ENCODE measurements at regions not wholly inside any gene's neighbourhood (a gene's known extent, or its start where the extent isn't known, plus 50 kb on each side); places are given as distances from the start of the nearest gene placed in this dataset.

DNA sequence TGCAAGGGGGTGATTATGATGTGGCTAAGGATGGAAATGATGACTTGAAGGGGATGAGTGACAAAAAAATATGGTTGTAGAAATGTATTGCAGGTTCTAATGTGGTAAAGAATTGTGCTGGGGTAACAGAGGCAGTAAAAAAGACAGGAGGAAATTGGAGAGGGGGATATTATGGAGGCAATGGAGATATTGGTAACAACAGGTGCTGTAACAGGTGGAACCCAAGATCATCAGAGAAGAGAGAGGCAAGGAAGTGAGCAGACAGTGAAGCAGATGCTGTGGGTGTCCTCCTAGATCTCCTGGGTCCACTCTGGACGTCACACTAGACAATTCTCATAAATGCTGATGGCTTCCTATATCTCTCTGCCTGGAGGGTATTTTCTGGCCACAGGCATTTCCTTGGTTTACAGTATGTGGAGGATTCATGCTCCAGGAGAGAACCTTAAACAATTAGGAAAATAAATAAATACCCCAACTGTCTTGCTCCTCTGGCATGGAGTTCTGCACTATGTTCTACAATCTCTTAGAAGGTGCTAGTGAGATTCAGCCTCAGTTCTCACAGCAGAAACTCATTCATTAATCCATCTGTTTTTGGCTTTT is 620.3 kb upstream of the PLXNA2 start:
- ATAC-seq = no peak

DNA sequence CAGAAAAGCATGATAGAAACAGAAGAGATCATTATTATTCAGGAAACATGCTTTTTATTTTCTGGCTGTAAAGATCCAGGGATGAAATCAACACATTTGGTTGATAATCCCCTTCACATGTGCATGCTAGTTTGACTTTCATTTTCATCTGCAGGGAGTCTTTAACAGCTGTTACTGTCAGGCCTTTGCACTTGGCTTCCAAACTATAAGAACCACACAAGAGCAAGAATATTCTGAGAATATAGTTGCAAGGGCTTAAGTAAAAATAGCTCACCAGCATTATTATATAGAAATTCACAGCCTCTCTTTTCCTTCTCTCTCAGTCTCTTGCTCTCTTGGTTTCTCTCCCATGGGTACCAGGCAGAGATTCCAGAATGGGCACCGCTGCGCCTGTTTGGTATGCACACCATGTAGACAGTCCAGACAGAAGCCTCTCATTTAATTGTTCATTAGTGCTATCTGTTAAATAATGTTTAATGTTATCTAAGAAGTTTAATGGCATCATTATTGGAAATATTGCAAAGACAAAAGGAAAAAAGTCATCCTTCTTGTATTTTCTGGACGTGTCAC is 622.3 kb upstream of the PLXNA2 start:
- ATAC-seq = no peak

DNA sequence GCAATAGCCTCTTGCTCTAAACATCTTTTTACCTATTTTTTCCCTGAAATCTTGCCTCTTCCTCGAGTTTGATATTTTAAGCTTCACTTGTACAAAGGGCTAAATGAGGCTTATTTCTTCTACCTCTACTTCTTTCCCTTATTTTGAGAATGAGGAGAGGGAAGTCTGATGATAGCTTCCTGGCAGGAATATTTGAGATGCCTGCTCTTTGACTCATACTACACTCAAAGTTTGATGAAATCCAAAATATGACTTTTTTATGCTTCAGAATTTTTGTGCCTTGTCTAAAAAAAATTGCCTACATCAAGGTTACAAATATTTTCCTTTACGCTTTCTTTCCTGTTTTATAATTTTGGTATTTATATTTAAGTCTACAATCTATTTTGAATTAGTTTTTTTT is 624.4 kb upstream of the PLXNA2 start:
- ATAC-seq = no peak

DNA sequence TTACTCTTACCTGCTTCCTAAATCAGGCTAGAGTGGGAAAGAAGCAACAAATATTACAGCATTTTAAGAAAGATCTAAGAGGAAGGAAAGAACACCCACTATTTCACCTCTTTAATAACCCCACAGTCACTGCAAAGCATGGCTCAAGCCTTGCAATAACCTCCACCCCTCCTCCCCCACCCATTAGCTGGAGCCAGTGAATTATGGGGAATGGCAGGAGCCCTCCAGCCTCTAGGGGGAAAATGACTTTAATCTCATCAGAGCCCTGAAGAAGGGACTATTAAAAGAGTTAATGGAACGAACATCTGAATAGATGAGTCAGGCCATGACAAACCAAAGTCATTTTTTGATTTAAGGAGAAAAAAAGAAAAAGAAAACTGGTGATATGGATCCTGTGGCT is 630.7 kb upstream of the PLXNA2 start:
- no peak for ATAC-seq

DNA sequence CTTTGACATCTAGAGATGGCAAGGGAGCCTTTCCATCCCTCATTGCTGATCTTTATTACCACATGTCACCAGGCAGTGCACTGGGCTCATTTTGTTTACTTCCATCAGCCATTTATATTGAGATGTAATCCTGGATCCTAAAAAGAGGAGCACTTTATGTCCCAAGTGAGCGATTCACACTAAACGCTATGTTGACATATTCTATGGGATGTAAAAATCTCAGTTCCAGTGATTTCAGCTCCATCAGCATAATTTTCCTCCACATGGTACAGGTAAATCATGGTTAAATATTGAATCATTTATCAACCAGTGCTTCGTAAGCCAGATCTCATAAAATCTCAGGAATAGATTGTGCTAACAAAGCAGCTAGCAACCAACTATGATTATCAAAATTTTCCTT is 634.8 kb upstream of the PLXNA2 start:
- no peak for ATAC-seq

DNA sequence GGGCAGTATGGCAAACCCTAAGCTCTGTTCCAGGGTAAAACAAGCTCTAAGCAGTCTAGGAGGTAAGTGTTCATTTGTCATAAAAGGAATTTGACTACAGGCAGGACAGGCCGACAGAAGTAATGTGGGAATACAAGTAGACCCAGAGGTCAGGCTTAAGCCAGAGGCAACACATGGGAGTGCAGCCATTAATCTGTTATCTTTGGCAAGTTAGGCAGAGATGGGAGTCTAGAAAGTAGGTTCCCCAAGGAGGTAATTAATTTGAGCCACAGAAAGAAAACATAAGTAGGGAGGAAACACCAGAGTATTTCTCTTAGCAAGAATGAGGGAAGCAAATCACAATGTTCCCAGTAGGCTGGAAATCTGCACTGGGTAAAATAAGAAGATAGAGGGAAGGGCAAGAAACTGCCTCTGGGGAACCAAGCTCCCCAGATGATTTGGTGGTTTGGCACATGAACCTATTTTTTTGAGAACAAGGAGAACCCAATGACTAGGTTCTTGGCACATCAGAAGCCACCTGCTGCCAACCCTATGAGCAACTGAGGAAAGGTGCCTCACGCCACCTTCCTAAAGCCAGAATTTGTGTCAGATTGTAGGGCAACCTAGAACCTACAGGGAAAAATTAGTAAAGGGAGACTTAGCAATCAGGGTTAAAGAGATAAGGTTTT is 636.4 kb upstream of the PLXNA2 start:
- ATAC-seq = no peak

DNA sequence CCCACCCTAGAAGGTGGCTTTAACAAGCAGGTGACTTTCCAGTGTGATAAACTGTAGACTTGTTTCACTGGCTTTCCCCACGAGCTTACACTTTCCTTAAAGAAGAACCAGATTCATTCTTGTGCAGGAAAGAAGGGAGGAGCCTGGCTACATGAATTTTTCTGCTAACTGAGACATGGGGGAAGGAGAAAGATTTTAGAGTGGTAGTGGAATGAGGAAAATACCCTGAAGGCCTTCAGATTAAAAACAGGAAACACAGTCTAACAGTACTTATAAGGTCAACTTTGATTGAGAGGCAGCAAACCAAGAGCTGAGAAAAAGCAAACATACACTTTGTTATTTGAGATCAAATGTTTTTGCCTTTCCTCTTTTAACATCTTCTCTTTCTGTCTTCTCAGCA is 640.9 kb upstream of the PLXNA2 start:
- ATAC-seq = no peak

DNA sequence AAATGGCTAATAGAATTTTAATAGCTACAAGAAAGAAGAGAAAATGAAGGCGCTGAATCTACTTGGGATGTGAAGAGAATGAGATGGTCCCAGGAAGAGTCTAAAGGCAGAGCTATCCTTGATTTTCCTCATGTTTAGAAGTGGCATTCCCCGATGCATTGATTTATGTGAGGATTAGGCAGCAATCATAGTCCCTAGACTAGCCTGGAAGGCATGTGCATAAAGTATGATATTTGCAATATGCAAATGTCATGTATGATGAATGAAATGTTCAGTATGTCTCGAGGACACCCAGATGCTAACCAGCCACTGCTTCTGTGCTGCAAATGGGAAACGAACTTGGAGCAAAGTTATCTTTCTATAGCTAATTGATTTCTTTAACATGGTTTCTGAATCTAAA is 641.5 kb upstream of the PLXNA2 start:
- no peak for ATAC-seq

DNA sequence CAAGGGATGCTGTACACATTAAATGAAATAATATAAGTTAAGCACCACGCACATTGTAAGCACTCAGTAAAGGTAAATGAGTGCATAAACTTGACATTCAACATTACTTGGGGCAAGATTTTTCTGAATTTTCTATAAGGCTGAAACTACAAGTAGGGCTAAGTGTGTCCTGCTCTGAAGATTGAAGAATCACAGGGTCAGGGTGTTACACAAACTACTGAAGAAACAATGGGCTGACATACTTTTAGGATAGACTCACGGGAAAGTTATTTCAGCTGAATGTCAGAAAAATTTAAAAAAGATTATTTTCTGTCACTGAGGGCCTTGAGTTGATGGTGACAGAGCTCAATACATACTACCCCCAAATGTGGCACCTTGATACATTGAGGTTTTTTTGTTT is 644.2 kb upstream of the PLXNA2 start:
- ATAC-seq = no peak

DNA sequence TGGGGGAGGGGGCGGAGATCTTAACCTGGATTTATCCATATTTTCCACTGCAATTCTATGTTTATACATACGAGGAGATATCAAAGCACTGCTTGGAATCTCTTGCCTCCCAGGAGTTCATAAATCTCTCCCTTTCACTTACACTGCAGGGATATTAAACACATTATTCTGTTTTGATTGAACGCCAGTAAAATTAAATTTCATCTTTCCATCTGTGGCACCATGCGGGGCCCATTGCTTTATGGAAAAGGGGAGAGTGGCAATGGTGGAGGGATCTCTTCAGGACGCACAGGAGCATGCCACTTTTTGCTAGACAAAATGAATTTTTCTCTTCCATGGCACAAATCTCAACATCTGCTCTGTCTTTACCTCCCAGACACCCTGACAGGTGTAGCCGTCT is 648.0 kb upstream of the PLXNA2 start:
- ATAC-seq = no peak

DNA sequence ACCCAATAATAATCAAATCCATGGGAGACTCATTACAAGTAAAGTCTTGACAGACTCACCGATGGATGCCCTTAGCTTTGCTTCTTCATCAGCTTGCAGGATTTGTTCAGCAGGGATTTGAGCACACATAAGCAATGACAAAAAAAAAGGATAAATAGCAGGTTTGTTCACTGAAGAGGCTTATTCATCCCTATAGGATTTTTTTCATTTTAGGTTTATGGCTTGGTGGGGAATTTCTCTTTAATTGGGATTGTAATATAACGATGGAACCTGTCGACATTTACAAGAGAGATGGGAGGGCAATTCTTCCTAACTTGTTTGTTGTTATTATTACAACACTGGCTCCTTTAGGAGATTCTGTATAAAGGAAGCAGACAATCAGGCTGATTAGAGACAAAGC is 649.1 kb upstream of the PLXNA2 start:
- ATAC-seq = no peak

DNA sequence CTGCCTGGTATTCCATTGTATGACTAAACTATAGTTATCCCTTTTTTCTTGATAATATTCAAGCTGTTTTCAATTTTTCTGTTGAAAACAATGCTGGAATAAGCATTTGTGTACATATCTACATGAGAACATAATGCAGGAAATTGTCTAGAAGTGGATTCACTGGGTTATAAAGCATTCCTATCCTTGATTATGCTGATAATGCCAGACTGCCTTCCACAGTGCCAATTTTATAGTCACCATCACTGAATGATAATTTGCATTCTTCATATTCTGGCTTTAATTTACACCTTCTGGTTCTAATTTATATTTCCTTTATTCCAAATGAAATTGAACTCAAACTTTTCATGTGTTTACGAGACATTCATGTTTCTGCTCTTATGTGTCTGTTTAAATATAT is 651.0 kb upstream of the PLXNA2 start:
- ATAC-seq = no peak

DNA sequence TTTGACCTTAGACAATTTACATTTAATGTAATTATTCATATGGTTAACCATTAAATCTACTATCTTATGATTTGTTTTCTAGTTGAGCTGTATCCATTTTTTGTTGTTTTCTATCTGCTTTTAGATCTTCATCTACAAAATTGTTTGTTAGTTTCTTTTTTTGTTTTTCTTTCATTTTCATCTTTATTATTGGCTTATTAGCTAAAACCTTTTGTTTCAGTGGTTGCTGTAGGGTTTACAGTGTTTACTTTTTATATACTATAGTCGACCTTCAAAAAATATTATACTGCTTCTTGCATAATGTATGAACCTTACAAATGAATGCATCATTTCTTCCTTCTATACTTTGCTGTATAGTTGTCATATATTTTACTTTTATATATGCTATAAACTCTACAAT is 651.6 kb upstream of the PLXNA2 start:
- no peak for ATAC-seq

DNA sequence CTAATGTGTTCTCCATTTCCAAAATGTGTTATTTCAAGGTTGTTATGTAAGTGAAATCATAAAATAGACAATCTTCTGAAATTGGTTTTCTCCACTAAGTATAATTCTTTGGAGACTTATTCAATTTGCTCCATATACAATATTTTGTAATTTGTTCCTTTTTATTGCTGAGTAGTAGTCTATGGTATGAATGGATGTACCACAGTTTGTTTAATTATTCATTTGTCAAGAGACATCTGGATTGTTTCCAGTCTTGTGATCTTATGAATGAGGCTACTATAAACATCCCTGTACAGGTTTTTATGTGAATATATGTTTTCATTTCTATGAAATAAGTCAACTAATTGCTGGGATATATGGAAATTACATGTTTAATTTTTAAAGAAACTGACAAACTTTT is 652.6 kb upstream of the PLXNA2 start:
- no peak for ATAC-seq

DNA sequence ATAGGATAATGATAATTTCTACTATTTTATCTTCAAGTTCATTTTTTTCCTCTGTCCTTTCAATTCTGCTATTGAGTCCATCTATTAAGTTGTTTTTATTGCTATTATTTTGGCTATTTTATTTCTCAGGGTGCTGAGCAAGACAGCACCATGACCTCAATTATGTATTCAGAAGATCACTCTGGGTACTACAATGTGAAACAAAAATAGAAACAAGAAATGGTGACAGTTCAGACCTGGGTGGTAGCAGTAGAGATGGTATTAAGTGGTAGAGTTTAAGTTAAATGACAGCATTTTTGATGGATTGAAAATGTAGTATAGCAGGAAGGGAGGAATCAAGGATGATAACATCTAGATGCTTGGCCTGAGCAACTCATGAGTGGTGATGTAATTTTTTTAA is 655.3 kb upstream of the PLXNA2 start:
- ATAC-seq = no peak

DNA sequence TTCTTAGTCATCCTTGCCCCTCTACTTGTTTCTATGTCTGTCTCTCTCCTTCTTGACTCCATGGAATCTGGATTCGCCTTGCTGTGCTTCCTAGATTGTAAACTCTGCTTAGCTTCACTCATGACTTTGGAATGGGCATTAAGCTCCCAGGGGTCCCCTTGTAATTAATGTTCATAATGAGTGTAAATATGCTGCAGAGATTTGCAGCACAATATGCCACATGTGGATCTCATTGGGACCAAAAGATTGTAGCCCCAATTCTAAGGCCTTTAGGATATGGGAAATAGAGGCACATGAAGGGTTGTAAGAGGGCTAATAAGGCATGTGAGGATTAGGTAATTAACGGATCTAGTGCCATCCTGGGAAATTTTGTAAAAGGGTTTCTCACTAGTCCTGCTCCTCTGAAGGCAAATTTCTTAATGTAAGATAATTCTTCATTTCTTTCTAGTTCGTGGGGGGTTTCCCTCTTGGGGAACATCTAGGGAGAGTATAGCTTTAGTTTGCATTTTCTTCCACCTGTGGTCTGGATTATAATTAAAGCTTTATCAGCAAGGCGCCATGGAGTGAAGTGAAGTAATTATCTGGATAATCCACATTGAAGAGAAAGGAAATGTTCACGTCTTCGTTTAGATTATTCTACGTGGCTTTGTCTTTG is 659.2 kb upstream of the PLXNA2 start:
- ATAC-seq = no peak

DNA sequence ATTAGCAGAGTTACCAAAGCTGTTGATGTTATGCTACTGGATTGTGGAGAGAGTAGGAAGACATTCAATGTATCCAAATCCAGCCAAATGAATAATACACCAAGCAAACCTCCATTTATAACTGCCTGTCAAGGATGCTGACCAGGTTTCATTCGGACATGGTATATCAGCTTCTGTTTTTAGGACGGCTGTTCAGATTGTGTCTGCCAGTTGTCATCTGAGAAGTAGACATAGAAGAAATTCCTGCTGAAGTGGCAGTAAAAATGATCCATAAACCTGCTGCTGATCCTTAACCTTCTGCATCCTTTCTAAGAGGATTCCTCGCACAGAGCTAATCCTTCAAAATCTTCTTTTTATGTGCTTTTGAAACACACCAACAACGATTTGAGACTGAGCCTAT is 663.6 kb upstream of the PLXNA2 start:
- no peak for ATAC-seq

DNA sequence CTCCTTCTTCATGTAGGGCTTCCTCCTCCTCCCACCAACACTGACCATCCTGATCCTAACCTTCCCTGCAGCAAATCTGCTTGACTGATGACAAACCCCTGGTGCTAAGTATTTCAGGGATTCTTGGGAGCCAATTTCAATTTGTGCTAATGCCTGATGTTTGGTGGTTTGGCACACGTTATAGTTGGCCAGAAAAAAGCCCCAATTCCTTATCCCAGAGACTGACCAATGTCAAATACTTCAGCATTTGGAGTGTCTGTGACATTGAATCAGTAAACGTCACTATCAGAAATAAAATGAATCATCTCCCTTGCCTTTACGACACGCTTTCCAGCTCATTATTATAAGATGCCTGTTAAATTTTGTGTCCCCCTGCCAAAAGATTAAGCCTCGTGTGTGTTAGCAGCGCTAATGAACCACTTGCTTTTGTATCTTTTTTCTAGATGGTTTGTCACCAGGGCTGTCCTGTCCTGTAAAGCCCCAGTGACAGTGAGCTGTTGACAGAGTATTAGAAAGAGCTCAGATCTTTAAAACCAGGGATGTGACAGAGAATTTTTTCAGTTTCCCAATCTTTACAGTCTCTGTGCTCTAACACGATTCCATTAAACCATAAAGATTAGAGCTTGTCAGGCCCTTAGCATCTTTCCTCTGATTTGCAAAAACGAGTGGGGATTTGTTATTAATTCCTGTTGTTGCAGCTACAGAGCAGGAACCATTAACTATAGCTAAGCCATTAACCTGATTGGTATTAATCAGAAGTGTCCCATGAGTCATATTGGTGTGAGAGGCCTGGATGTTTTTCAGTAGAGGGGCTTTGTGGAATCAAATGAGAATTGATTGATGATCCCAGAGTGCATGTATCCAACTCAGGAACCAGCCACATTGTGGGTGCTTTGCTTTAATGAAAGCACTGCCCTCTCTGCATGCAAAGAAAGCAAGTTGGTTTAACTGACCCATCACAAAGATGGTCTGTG is 665.1 kb upstream of the PLXNA2 start:
- ATAC-seq = no peak

DNA sequence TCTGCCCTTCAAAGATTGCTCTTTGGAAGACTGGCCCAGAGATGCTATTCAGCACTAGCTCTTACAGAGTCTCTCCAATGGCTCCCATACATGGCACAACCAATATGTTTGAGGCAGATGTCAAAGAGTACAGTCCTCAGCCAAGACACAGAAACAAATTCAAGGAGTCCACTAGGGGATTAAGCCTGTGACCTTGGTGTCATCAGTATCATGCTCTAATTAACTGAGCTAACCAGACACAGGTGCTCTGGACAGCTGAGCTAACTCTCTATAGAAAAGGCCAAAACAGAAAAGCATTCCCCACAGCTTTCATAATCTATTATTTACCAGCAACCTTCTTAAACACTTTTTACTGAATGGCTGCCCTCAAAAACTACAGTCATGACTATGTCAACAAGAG is 666.0 kb upstream of the PLXNA2 start:
- ATAC-seq = no peak

DNA sequence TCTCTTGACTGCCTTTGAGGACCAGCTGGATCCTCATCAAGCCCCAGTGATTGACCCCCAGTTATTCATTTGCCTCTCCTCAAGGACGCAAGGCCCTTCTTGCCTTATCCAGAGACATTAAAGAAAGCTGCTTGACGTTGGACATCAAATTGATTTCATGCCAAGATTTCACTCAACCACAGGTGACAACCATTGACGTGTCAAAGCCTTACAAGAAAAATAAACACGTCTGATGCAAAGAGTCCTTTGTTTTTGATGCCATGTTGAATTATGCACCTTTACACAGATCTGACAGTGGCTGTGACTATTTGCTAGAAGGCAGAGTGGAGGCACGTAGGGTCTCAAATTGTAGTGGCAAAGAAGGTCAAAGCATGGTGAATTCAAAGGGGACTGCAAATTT is 666.2 kb upstream of the CAMK1G start:
- ATAC-seq = peak; percentile 48

DNA sequence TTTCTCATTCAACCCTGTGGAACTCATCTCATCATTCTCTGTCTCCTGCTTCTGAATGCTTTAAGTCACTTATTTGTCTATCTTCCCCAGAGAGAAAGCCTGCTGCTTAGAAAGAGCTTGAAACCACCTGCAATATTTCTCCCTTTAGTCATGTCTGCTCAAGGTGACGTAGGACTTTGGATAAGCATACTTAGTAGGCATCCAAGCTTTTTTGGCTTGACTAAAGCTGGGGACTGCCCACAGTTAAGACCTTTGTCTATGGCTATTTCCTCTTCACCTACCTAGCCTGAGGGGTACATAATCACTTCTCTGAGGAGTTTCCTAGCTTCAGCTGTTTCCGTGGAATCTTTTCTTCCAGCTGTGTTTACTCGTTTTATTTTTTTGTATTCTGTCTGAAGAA is 665.8 kb upstream of the CAMK1G start:
- peak; percentile 79 for ATAC-seq

DNA sequence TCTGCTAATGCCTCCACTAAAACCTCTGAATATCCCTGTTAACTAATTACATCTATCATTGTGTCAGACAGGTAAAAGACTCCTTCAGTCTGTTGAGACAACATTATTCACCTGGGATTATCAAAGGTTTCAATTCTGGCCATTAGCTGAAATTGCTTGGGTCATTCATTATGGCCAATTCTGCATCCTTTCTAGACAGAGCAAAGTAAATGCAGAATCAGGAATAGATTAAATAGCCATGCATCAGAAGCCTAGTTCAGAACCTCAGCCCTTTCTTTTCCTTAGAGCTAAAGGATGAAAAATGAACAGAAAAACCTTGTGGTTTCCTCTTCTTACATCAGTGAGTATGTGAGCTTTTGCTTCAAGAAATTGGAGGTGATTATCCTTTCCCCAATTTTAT is 665.4 kb upstream of the CAMK1G start:
- no peak for ATAC-seq

DNA sequence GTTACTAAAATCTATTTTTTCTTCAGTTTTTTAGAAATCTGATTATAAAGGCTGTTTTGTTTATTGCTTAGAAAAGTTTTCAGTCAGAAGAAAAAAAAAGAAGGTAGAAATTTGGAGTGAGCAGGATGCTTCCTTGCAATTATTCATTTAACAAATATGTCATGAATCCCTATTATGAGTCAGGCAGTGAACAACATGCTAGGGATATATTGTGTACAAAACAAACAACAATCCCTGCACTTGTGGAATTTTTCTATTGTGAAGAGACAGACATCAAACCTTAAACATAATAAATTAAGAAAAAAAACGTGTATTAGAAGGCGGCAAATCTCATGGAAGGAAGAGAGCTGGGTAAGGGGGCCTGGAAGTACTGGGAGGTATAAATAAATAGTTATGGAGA is 664.1 kb upstream of the CAMK1G start:
- no peak for ATAC-seq

Measured in esophagus mucosa (tissue), 1 donor.